H1 (cell line): ENCODE measurements at regions not wholly inside any gene's neighbourhood (a gene's known extent, or its start where the extent isn't known, plus 50 kb on each side); places are given as distances from the start of the nearest gene placed in this dataset.

Experiments used
- CTCF ChIA-PET: fragments of 300-600 bp; sonication (Branson Sonifier 250); formaldehyde crosslinking; loops from one replicate; lab custom pipeline; 2021; ENCODE audit not compliant: partially characterized antibody; lab: Charles Lee
- POLR2A ChIA-PET: fragments of 300-600 bp; sonication (Branson Sonifier 250); formaldehyde crosslinking; loops from one replicate; lab custom pipeline; 2021; ENCODE audit warnings: inconsistent platforms; ENCODE audit not compliant: partially characterized antibody; lab: Charles Lee
- DNase-seq, 2 experiments: peaks; one replicate each; pipeline versions ENCODE4 v3.0.0 to v3.0.0-alpha.2; 2010 to 2022; ENCODE audit warnings: low spot score in 2 of 2, low read depth in 1 of 2, mixed read lengths in 1 of 2
- FAIRE-seq: peaks from 2 replicates; lab custom pipeline; 2011; peaks lifted over from hg19 to GRCh38; lab: Jason Lieb, UNC
- H2AFZ ChIP-seq: 2 replicates; pipeline ENCODE4 v1.8.1; 2012; ENCODE audit warnings: low read length, inconsistent platforms
- H2AK5ac ChIP-seq: 2 replicates; pipeline ENCODE4 v1.6.1; 2013; ENCODE audit warnings: low read depth, low read length
- H2BK120ac ChIP-seq: replicated peaks from 2 replicates; pipeline ENCODE3; 2013; ENCODE audit warnings: low read depth, low read length, inconsistent platforms
- H2BK12ac ChIP-seq: 2 replicates; pipeline ENCODE4 v1.6.1; 2013; ENCODE audit warnings: low read depth, low read length
- H2BK15ac ChIP-seq: 2 replicates; pipeline ENCODE4 v1.6.1; 2013; ENCODE audit warnings: low read length
- H2BK20ac ChIP-seq: 2 replicates; pipeline ENCODE4 v1.6.1; 2013; ENCODE audit warnings: low read length
- H2BK5ac ChIP-seq: 2 replicates; pipeline ENCODE4 v1.6.1; 2013; ENCODE audit warnings: low read depth, low read length
- H3K14ac ChIP-seq: 2 replicates; pipeline ENCODE4 v1.6.1; 2013; ENCODE audit warnings: inconsistent platforms; ENCODE audit not compliant: insufficient read length
- H3K18ac ChIP-seq: 2 replicates; pipeline ENCODE4 v1.6.1; 2013; ENCODE audit warnings: low read length; ENCODE audit errors: extremely low read depth
- H3K23ac ChIP-seq: 2 replicates; pipeline ENCODE4 v1.6.1; 2013; ENCODE audit warnings: inconsistent platforms; ENCODE audit not compliant: insufficient read length
- H3K23me2 ChIP-seq: 2 replicates; pipeline ENCODE4 v1.6.1; 2013; ENCODE audit warnings: low read depth, low read length
- H3K27ac ChIP-seq: 2 replicates; pipeline ENCODE4 v1.6.1; 2011; ENCODE audit warnings: low read depth, low read length, inconsistent platforms
- H3K27me3 ChIP-seq, 4 experiments: replicated peaks in 1 of 4; 1 replicate in 1 of 4; 2 replicates in 3 of 4; pipeline versions ENCODE4 v1.6.1 to v1.8.1; 2011 to 2013; ENCODE audit warnings: low read length in 3 of 4, mild to moderate bottlenecking in 3 of 4, inconsistent platforms in 2 of 4, mixed read lengths in 2 of 4, moderate library complexity in 1 of 4; ENCODE audit not compliant: control insufficient read depth in 3 of 4, insufficient read depth in 3 of 4; ENCODE audit errors: extremely low read depth in 1 of 4
- H3K36me3 ChIP-seq, 4 experiments: 2 replicates each; pipeline versions ENCODE4 v1.6.1 to v1.8.1; 2011 to 2013; ENCODE audit warnings: mild to moderate bottlenecking in 4 of 4, low read length in 3 of 4, moderate library complexity in 2 of 4, control low read depth in 1 of 4, inconsistent platforms in 1 of 4; ENCODE audit not compliant: insufficient read depth in 4 of 4, control insufficient read depth in 2 of 4
- H3K4ac ChIP-seq: replicated peaks from 2 replicates; pipeline ENCODE3; 2013; ENCODE audit warnings: low read length, low read depth, mixed read lengths, inconsistent platforms; ENCODE audit not compliant: insufficient read length
- H3K4me1 ChIP-seq, 4 experiments: replicated peaks in 1 of 4; 1 replicate in 1 of 4; 2 replicates in 3 of 4; pipeline versions ENCODE4 v1.6.1 to v1.8.1; 2011 to 2013; ENCODE audit warnings: low read length in 3 of 4, inconsistent platforms in 2 of 4, mixed read lengths in 1 of 4; ENCODE audit not compliant: insufficient read depth in 4 of 4, control insufficient read depth in 3 of 4
- H3K4me2 ChIP-seq, 2 experiments: 2 replicates each; pipeline versions ENCODE4 v1.6.1 to v1.8.1; 2011 to 2013; ENCODE audit warnings: low read depth in 2 of 2, low read length in 2 of 2, control low read depth in 1 of 2, inconsistent platforms in 1 of 2, mild to moderate bottlenecking in 1 of 2; ENCODE audit not compliant: insufficient read depth in 1 of 2
- H3K4me3 ChIP-seq, 4 experiments: fragments of 200-600, 300-600 bp in 1 of 4; sonication (generic), shearing (Covaris generic), sonication (Bioruptor Twin) in 1 of 4; 2 replicates each; pipeline versions ENCODE4 v1.5.1 to v1.8.1; 2011 to 2016; ENCODE audit warnings: low read length in 4 of 4, low read depth in 3 of 4, control low read depth in 2 of 4, inconsistent platforms in 2 of 4, mild to moderate bottlenecking in 2 of 4, mixed read lengths in 1 of 4, moderate library complexity in 1 of 4; ENCODE audit not compliant: insufficient read depth in 2 of 4; ENCODE audit errors: extremely low read depth in 1 of 4
- H3K56ac ChIP-seq: replicated peaks from 2 replicates; pipeline ENCODE3; 2013; ENCODE audit warnings: low read depth, mild to moderate bottlenecking, mixed read lengths, low read length, inconsistent platforms; ENCODE audit not compliant: insufficient read length
- H3K79me1 ChIP-seq: 2 replicates; pipeline ENCODE4 v1.6.1; 2013; ENCODE audit warnings: low read depth, low read length, control low read depth
- H3K79me2 ChIP-seq, 2 experiments: 2 replicates each; pipeline versions ENCODE4 v1.6.1 to v1.8.1; 2012 to 2013; ENCODE audit warnings: low read length in 2 of 2, mild to moderate bottlenecking in 2 of 2, inconsistent platforms in 1 of 2; ENCODE audit not compliant: insufficient read depth in 2 of 2, control insufficient read depth in 1 of 2
- H3K9ac ChIP-seq, 4 experiments: replicated peaks in 1 of 4; 1 replicate in 1 of 4; 2 replicates in 3 of 4; pipeline versions ENCODE4 v1.6.1 to v1.8.1; 2011 to 2013; ENCODE audit warnings: low read depth in 3 of 4, low read length in 3 of 4, control low read depth in 2 of 4, mild to moderate bottlenecking in 2 of 4, moderate library complexity in 2 of 4, inconsistent platforms in 1 of 4; ENCODE audit errors: extremely low read depth in 1 of 4
- H3K9me3 ChIP-seq, 2 experiments: 2 replicates each; pipeline versions ENCODE4 v1.6.1 to v1.8.1; 2012 to 2013; ENCODE audit warnings: mild to moderate bottlenecking in 2 of 2, moderate library complexity in 2 of 2, control low read depth in 1 of 2, inconsistent platforms in 1 of 2, low read depth in 1 of 2, low read length in 1 of 2, mixed read lengths in 1 of 2; ENCODE audit not compliant: insufficient read depth in 2 of 2
- H4K20me1 ChIP-seq, 2 experiments: replicated peaks in 1 of 2; 2 replicates each; pipeline versions ENCODE3 to v1.8.1; 2011 to 2013; ENCODE audit warnings: inconsistent platforms in 2 of 2, low read length in 2 of 2, mild to moderate bottlenecking in 1 of 2; ENCODE audit not compliant: insufficient read depth in 2 of 2, control insufficient read depth in 1 of 2
- H4K5ac ChIP-seq: 2 replicates; pipeline ENCODE4 v1.6.1; 2013; ENCODE audit warnings: low read length, low read depth, mixed read lengths, inconsistent platforms; ENCODE audit not compliant: insufficient read length
- H4K8ac ChIP-seq: 2 replicates; pipeline ENCODE4 v1.8.0; 2013; ENCODE audit warnings: mild to moderate bottlenecking, moderate library complexity, low read length, inconsistent platforms; ENCODE audit not compliant: insufficient read depth; ENCODE audit errors: extremely low read depth
- H4K91ac ChIP-seq: replicated peaks from 2 replicates; pipeline ENCODE3; 2013; ENCODE audit warnings: low read length, mixed read lengths, inconsistent platforms; ENCODE audit not compliant: insufficient read length
- ASH2L ChIP-seq: fragments of 200-600, 300-600 bp; sonication (generic); IDR thresholded peaks from one replicate; pipeline ENCODE4 v1.7.1; 2017; ENCODE audit warnings: low read length
- EZH2 ChIP-seq: fragments of 200-600 bp; sonication (generic); IDR thresholded peaks from 2 replicates; pipeline ENCODE4 v1.7.1; 2012; ENCODE audit warnings: low read depth, mild to moderate bottlenecking, moderate library complexity, low read length, inconsistent platforms; ENCODE audit not compliant: severe bottlenecking
- GTF2F1 ChIP-seq: IDR thresholded peaks from 2 replicates; pipeline ENCODE4 v1.6.1; 2012; ENCODE audit warnings: low read depth, low read length, improper control_type of control experiment, borderline replicate concordance
- JUN ChIP-seq: IDR thresholded peaks from 2 replicates; pipeline ENCODE4 v1.6.1; 2011; ENCODE audit warnings: low read depth, mild to moderate bottlenecking, improper control_type of control experiment, low read length
- KDM4A ChIP-seq: IDR thresholded peaks from one replicate; pipeline ENCODE4 v1.7.1; 2012; ENCODE audit warnings: low read depth, mild to moderate bottlenecking, moderate library complexity, low read length, inconsistent platforms; ENCODE audit not compliant: severe bottlenecking
- KDM5A ChIP-seq: fragments of 200-600 bp; IDR thresholded peaks from 2 replicates; pipeline ENCODE4 v1.7.1; 2012; ENCODE audit warnings: mild to moderate bottlenecking, low read length, inconsistent platforms, mixed read lengths
- TBP ChIP-seq: IDR thresholded peaks from 2 replicates; pipeline ENCODE4 v1.6.1; 2011; ENCODE audit warnings: low read depth, low read length, improper control_type of control experiment
- WGBS, 2 experiments: shearing (Covaris generic) in 1 of 2; methylation state at CpG; one replicate each; pipeline versions ENCODE4 v1.1.6 to v1.1.7; 2013 to 2015; ENCODE audit warnings: low lambda C conversion rate in 2 of 2, mixed read lengths in 2 of 2, inconsistent platforms in 1 of 2, low coverage in 1 of 2, missing lambda C conversion rate in 1 of 2; ENCODE audit not compliant: insufficient replicate concordance in 2 of 2, insufficient coverage in 1 of 2, insufficient read length in 1 of 2; ENCODE audit errors: extremely low coverage in 1 of 2, missing lambda C conversion rate in 1 of 2; 5-methylcytosine and 5-hydroxymethylcytosine counted together

DNA sequence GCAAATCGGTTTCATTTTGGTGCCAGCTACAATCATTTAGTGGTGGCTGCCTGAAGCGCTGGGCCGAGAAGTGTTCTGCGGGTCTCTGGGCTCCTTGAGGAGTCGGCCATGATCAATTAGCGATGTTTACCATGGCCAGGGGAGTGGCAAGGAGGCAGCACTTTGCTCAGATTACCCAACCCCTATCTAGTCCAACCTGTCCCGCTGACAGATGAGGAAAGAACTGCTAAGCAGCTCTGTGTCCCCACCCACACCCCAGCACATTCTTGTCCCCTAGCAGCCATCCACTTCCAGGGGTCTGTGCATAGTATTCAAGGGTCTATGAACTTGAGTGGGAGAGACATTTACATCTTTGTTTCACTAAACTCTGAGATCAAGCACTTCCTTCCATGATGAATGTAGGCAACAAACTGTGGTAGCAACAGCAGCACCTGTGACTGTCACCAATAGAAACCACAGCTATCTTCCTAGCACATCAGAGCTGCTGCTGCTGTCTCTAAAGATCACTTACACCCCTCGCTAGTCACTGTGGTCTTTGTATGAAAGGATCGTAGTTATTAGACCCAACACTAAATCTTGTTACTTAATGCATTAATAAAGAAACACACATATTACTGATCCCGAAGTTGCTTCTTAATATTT lies 331.6 kb downstream of the BCOR start:
- H3K23me2 ChIP-seq, result no peaks in the 10 kb centered on the region
- H4K20me1 ChIP-seq, result no peaks in the 10 kb centered on the region
- no peak overlapping the region for H3K4me3 ChIP-seq
- ChIA-PET CTCF (no interaction called here), POLR2A (interaction anchor here (0.9 kb wide), 1 partner anchor 35 kb away, joined by 3 read pairs; no protein-coding TSS in a partner anchor)
- H3K4me1 ChIP-seq, result peaks cover 0 to 13% (median under 1%) of the 10 kb centered on the region in 4 experiments; a peak in 3 of 7 replicates
- H3K79me1 ChIP-seq, result no peaks in the 10 kb centered on the region
- no peak overlapping the region for H2AFZ ChIP-seq
- 82% methylated on average over 10 of the region's 10 CpGs; no CpG with 5 or more reads in 1 of the 2 experiments for WGBS, 2 experiments
- H2BK5ac ChIP-seq, result no peak overlapping the region
- no peak overlapping the region for H4K91ac ChIP-seq
- H4K5ac ChIP-seq, result no peak overlapping the region
- no peak overlapping the region for H3K23ac ChIP-seq
- no peak overlapping the region for H3K4me2 ChIP-seq
- H2AK5ac ChIP-seq, result no peak overlapping the region
- H3K9me3 ChIP-seq, result no peaks in the 10 kb centered on the region
- no peaks in the 10 kb centered on the region for H3K36me3 ChIP-seq
- H3K79me2 ChIP-seq, result no peaks in the 10 kb centered on the region
- H3K4ac ChIP-seq, result no peak overlapping the region
- no peaks in the 10 kb centered on the region for H3K27me3 ChIP-seq
- no peak for TF ChIP-seq GTF2F1
- TF ChIP-seq EZH2, result no peak
- TF ChIP-seq TBP, result no peak
- no peak for TF ChIP-seq KDM4A
- no peak for TF ChIP-seq JUN
- no peak for TF ChIP-seq ASH2L
- TF ChIP-seq KDM5A, result no peak
- DNase-seq (no peak), FAIRE-seq (no peak)
- no peak overlapping the region for H4K8ac ChIP-seq
- peak overlapping the region; percentile 24; the same call in 1 of the 2 replicates for H3K18ac ChIP-seq
- no peak overlapping the region; the same call in 1 of the 2 replicates for H3K27ac ChIP-seq
- no peak overlapping the region for H2BK15ac ChIP-seq
- H2BK20ac ChIP-seq, result no peak overlapping the region; the same call in 1 of the 2 replicates
- H2BK120ac ChIP-seq, result no peak overlapping the region
- H2BK12ac ChIP-seq, result no peak overlapping the region; the same call in 1 of the 2 replicates
- H3K9ac ChIP-seq, result no peak overlapping the region
- H3K14ac ChIP-seq, result no peak overlapping the region
- H3K56ac ChIP-seq, result no peak overlapping the region
